AG09309 (cell line): ENCODE measurements at regions not wholly inside any gene's neighbourhood (a gene's known extent, or its start where the extent isn't known, plus 50 kb on each side); places are given as distances from the start of the nearest gene placed in this dataset.

Source experiments
- DNase-seq: peaks from one replicate; pipeline ENCODE4 v3.0.0-alpha.2; 2010; ENCODE audit warnings: low read depth
- H3K4me3 ChIP-seq: 2 replicates; pipeline ENCODE4 v1.5.1; 2011; ENCODE audit warnings: mild to moderate bottlenecking, low read depth, low read length, moderate library complexity; ENCODE audit not compliant: control insufficient read depth
- TF ChIP-seq, protein P1 (sequence below): IDR thresholded peaks from 2 replicates; pipeline ENCODE4 v1.5.1; 2011; ENCODE audit warnings: mild to moderate bottlenecking, low read depth, low read length, inconsistent platforms; ENCODE audit not compliant: insufficient read depth, control insufficient read depth; ENCODE audit errors: missing control alignments

DNA sequence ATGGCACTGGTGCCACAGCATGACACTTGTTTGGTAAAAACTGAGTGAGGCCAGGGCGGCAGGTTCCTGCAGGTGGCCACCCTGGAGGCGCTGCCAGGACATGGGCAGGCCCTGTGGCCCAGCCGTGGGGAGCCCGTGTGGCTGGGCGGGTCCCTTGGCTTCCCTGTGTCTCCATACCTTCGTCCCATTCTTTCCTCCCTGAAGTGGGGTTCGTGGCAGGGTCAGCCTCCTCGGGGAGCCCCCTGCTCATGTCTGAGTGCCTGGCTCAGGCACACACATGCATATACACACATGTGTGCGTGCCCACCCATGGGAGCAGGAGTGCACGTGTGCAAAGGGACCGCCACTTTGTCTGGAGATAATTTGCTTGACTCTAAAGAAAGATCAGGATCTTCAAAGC is 86.5 kb upstream of the HDAC4 start:
- no peak overlapping the region for H3K4me3 ChIP-seq
- TF ChIP-seq, protein P1, sequence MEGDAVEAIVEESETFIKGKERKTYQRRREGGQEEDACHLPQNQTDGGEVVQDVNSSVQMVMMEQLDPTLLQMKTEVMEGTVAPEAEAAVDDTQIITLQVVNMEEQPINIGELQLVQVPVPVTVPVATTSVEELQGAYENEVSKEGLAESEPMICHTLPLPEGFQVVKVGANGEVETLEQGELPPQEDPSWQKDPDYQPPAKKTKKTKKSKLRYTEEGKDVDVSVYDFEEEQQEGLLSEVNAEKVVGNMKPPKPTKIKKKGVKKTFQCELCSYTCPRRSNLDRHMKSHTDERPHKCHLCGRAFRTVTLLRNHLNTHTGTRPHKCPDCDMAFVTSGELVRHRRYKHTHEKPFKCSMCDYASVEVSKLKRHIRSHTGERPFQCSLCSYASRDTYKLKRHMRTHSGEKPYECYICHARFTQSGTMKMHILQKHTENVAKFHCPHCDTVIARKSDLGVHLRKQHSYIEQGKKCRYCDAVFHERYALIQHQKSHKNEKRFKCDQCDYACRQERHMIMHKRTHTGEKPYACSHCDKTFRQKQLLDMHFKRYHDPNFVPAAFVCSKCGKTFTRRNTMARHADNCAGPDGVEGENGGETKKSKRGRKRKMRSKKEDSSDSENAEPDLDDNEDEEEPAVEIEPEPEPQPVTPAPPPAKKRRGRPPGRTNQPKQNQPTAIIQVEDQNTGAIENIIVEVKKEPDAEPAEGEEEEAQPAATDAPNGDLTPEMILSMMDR, result no peak
- DNase-seq, result no peak

DNA sequence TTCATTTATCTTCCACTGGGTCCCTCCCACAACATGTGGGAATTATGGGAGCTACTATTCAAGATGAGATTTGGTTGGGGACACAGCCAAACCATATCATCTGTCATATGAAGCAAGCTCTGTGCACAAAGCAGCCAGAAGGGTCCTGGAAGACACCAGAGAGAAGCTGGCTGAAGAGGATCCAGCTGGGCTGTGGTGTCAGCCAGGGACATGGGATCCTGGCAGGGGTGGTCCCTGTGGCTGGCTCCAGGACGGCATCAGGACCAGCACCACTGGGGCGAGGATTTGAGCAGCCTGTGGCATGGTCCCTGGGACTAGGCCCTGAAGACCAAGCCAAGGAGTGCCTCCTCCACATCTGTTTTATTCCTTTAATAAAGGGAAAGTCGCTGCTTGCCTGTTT is 84.8 kb upstream of the HDAC4 start:
- TF ChIP-seq, protein P1, result no peak
- DNase-seq, result no peak
- H3K4me3 ChIP-seq, result no peak overlapping the region

DNA sequence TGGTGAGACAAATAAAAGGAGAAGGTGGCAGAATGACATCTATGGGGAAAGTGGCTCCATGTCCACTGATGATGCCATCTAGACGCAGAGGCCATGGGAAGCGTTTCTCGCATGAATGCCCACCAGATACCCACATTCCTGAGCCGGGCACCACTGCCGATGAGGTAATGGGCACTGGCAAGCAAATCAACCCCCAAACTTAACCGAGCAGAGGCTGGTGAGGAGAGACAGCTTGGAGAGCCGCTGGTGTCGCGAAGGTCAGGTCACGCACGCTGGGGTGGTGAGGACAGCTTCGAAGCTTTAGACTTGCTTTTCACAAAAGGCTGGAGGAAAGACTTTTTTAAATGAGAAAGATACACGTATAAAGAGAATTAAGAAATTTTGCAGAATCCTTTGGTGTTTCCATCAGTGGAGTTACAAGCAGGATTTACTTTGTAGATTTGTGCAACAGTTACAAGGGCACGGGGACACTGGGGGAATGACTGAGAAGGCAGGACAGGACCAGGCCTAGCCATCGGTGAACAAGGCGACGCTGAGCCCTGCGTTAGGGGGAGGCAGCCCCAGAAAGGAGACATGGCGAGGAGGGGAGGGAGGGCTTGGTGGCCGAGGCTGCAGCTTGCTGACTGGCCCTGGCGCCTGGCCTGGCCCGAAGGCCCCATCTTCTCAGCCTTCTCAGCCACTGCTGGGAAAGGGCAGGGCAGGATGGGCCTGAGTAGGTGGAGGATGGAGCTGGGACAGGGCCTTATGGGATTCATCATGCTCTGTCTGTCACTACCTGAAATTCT is 83.9 kb upstream of the HDAC4 start:
- TF ChIP-seq, protein P1, result no peak
- no peak overlapping the region for H3K4me3 ChIP-seq
- no peak for DNase-seq

DNA sequence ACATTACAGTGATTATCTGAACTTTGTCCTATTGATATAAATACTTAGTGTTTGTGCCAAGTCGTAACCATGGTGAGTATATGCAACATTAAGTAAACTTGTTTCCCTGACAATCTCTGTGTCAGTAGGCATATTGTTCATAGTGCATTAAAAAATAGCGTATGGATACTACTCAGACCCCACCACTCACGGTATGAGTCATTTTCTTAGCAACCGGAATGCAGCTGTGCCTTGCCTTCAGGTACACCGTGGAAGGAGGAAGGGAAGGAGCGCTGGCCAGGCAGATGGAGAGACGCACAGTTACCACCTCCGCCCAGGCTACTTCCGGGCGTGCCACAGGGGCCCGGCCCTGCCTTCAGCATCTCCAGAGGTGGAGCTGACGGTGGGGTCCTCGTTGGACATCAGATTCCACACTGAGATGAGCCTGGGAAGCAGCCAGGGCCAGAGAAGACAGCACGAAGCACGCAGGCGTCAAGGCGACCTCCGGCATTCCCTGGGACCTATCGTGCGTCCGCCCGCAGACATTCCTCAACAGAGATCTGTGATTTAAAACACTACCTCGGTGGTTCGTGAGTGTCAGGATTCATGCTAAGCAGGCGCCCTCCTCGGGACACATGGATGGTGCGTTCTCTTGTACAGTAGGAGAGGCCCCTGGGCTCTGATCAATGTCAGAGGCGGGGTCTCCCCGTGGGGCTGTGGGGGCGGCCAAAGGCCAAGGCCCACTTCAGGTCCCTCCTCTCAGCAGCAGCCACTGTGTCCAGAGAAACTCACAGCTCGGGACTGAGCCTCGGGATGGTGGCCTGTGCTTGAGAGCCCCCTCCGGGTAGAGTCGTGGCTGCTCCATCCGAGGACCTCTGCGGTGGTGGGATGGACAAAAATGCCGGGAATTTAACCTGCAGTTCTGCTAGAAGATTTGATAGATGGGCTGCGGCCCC is 82.2 kb upstream of the HDAC4 start:
- DNase-seq, result no peak

DNA sequence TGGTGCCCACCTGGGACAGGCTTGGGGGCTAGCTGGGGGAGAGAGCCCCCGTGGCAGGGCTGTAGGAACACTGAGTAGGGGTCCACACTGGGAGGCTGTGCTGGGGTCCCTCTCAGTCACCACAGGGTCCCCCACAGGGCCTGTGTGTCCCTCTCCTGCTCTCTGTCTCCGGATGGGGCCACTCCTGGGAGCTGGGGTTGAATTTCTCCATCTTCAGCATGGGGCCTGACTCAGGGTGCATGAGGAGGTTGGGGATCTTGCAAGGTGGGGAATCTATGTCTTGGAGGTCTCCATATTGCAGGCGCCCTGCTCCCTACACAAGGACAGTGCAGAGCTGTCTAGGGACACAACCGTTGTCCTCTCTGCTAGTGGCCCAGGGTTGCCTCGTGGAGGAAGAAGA is 78.7 kb upstream of the HDAC4 start:
- DNase-seq, result no peak
- H3K4me3 ChIP-seq, result no peak overlapping the region
- TF ChIP-seq, protein P1, result no peak

More for the DNA sequence above, 82.2 kb upstream of the HDAC4 start:
- H3K4me3 ChIP-seq, result no peak overlapping the region
- TF ChIP-seq, protein P1, result no peak

DNA sequence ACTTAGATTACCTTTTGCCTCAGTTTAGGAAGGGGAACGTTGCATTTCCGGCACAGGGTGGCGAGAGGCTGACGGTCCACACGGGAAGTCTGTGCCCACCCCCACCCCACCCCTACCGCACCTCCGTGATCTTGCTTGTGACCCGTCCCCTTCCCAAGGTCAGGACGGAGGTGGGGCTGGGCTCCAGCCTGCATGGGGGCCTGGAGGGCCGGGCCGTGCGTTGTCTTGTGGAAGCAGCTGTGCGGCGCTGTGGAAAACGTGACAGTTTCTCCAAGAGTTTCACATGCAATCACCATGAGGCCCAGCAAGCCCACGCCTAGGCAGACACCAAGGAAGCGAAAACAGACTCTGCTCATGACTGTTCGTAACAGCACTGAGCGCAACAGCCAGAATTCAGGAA is 76.8 kb upstream of the HDAC4 start:
- TF ChIP-seq, protein P1, result no peak
- DNase-seq, result no peak
- no peak overlapping the region for H3K4me3 ChIP-seq
